DLD1 (cell line): ENCODE measurements at regions not wholly inside any gene's neighbourhood (a gene's known extent, or its start where the extent isn't known, plus 50 kb on each side); places are given as distances from the start of the nearest gene placed in this dataset.

Experiments used
- in situ Hi-C: cut with HindIII; loops from 2 replicates; pipeline ENCODE4 v1.10.0; 2017; ENCODE audit warnings: low sequenced_read_pairs

GRCh38 chr10:130806426-130806825 is 505.1 kb downstream of the TCERG1L start:
- in situ Hi-C loops = no loop called here

- in situ Hi-C loops = no loop called here
These were observed 504.4 kb downstream of the TCERG1L start for GRCh38 chr10:130807096-130807495.

- in situ Hi-C loops = no loop called here
These were observed 503.8 kb downstream of the TCERG1L start for GRCh38 chr10:130807721-130808120.

- in situ Hi-C loops = no loop called here
These were observed 503.3 kb downstream of the TCERG1L start for GRCh38 chr10:130808243-130808642.

- in situ Hi-C loops = no loop called here
These were observed 502.8 kb downstream of the TCERG1L start for GRCh38 chr10:130808686-130809085.

- in situ Hi-C loops = no loop called here
These were observed 502.3 kb downstream of the TCERG1L start for GRCh38 chr10:130809181-130809580.

- in situ Hi-C loops = no loop called here
These were observed 501.6 kb downstream of the TCERG1L start for GRCh38 chr10:130809761-130810515.

- in situ Hi-C loops = no loop called here
These were observed 500.7 kb downstream of the TCERG1L start for GRCh38 chr10:130810856-130811255.

- in situ Hi-C loops = no loop called here
These were observed 499.0 kb downstream of the TCERG1L start for GRCh38 chr10:130812381-130813148.

GRCh38 chr10:130814610-130815009 is 496.9 kb downstream of the TCERG1L start:
- in situ Hi-C loops = no loop called here

GRCh38 chr10:130816116-130816901 is 495.2 kb downstream of the TCERG1L start:
- in situ Hi-C loops = no loop called here

- in situ Hi-C loops = no loop called here
These were observed 494.4 kb downstream of the TCERG1L start for GRCh38 chr10:130817046-130817624.

- in situ Hi-C loops = no loop called here
These were observed 493.8 kb downstream of the TCERG1L start for GRCh38 chr10:130817674-130818073.

- in situ Hi-C loops = no loop called here
These were observed 490.5 kb downstream of the TCERG1L start for GRCh38 chr10:130820880-130821482.

- in situ Hi-C loops = no loop called here
These were observed 487.1 kb downstream of the TCERG1L start for GRCh38 chr10:130824230-130825014.

- in situ Hi-C loops = no loop called here
These were observed 477.9 kb downstream of the TCERG1L start for GRCh38 chr10:130833596-130833995.

- in situ Hi-C loops = no loop called here
These were observed 477.4 kb downstream of the TCERG1L start for GRCh38 chr10:130834170-130834569.

- in situ Hi-C loops = no loop called here
These were observed 476.9 kb downstream of the TCERG1L start for GRCh38 chr10:130834573-130834972.

- in situ Hi-C loops = no loop called here
These were observed 476.5 kb downstream of the TCERG1L start for GRCh38 chr10:130835068-130835467.

GRCh38 chr10:130836344-130836743 is 475.2 kb downstream of the TCERG1L start:
- in situ Hi-C loops = no loop called here
